Dedifferentiated amniotic fluid mesenchymal stem cell (primary cell): ENCODE measurements at regions not wholly inside any gene's neighbourhood (a gene's known extent, or its start where the extent isn't known, plus 50 kb on each side); places are given as distances from the start of the nearest gene placed in this dataset.

Source experiments
- DNase-seq: peaks from one replicate; pipeline ENCODE4 v3.0.0-alpha.2; 2016; ENCODE audit errors: extremely low spot score

GRCh38 chrX:39734174-39734776 is 363.5 kb downstream of the BCOR start:
- no peak for DNase-seq

GRCh38 chrX:39736216-39737211 is 361.2 kb downstream of the BCOR start:
- DNase-seq, result peak; percentile 32

GRCh38 chrX:39739585-39739984 is 358.2 kb downstream of the BCOR start:
- DNase-seq, result no peak

GRCh38 chrX:39740078-39740477 is 357.7 kb downstream of the BCOR start:
- DNase-seq, result no peak

- no peak for DNase-seq
Measured at GRCh38 chrX:39741904-39742303, 355.9 kb downstream of the BCOR start.

- DNase-seq, result no peak
Measured at GRCh38 chrX:39745818-39746217, 351.9 kb downstream of the BCOR start.

- no peak for DNase-seq
Measured at GRCh38 chrX:39749135-39749534, 348.6 kb downstream of the BCOR start.

GRCh38 chrX:39749728-39750127 is 348.0 kb downstream of the BCOR start:
- DNase-seq, result no peak

- no peak for DNase-seq
Measured at GRCh38 chrX:39750256-39750790, 347.4 kb downstream of the BCOR start.

- no peak for DNase-seq
Measured at GRCh38 chrX:39750848-39751247, 346.9 kb downstream of the BCOR start.

GRCh38 chrX:39752815-39753214 is 344.9 kb downstream of the BCOR start:
- DNase-seq, result no peak

- DNase-seq, result no peak
Measured at GRCh38 chrX:39753293-39753996, 344.3 kb downstream of the BCOR start.

- peak; percentile 72 for DNase-seq
Measured at GRCh38 chrX:39755143-39756032, 342.4 kb downstream of the BCOR start.

- DNase-seq, result no peak
Measured at GRCh38 chrX:39756086-39756883, 341.5 kb downstream of the BCOR start.

- no peak for DNase-seq
Measured at GRCh38 chrX:39757971-39758370, 339.8 kb downstream of the BCOR start.

GRCh38 chrX:39758791-39759525 is 338.8 kb downstream of the BCOR start:
- no peak for DNase-seq

- peak; percentile 64 for DNase-seq
Measured at GRCh38 chrX:39759526-39760224, 338.1 kb downstream of the BCOR start.

- DNase-seq, result no peak
Measured at GRCh38 chrX:39760930-39761329, 336.8 kb downstream of the BCOR start.

GRCh38 chrX:39762266-39762841 is 335.4 kb downstream of the BCOR start:
- no peak for DNase-seq
